ENCODE measurements at regions not wholly inside any gene's neighbourhood (a gene's known extent, or its start where the extent isn't known, plus 50 kb on each side); places are given as distances from the start of the nearest gene placed in this dataset.

GRCh38 chr6:114739656-114740055 lies 396.8 kb upstream of the HS3ST5 start:
- no peaks in the 10 kb centered on the region for H3K36me3 Mint-ChIP-seq (ENCODE audit: insufficient read depth in 2 of 2)
- no peaks in the 10 kb centered on the region for H3K27me3 Mint-ChIP-seq (ENCODE audit: low read depth)
- H3K27ac Mint-ChIP-seq, result no peak overlapping the region
- DNase-seq, result no peak
- H3K9me3 Mint-ChIP-seq, result peaks cover 1 to 6% of the 10 kb centered on the region in 2 donors
- no peaks in the 10 kb centered on the region for H3K4me1 Mint-ChIP-seq (ENCODE audit: low read depth)
- no peak overlapping the region for H3K4me3 Mint-ChIP-seq
- ATAC-seq (replicated peaks in 1 of 2), result no peak

GRCh38 chr6:114735025-114735735 lies 392.4 kb upstream of the HS3ST5 start:
- DNase-seq, result no peak
- Mint-ChIP-seq H3K27ac (no peak overlapping the region), H3K4me1 (ENCODE audit: low read depth) (no peaks in the 10 kb centered on the region), H3K9me3 (peaks cover 0 to 6% of the 10 kb centered on the region in 2 donors), H3K36me3 (ENCODE audit: insufficient read depth in 2 of 2) (no peaks in the 10 kb centered on the region), H3K27me3 (ENCODE audit: low read depth) (no peaks in the 10 kb centered on the region), H3K4me3 (no peak overlapping the region)
- no peak for ATAC-seq (replicated peaks in 1 of 2)

GRCh38 chr6:114733596-114733995 lies 390.8 kb upstream of the HS3ST5 start:
- peaks cover 0 to 6% of the 10 kb centered on the region in 2 donors for H3K9me3 Mint-ChIP-seq
- ATAC-seq (replicated peaks in 1 of 2), result no peak
- DNase-seq, result no peak
- no peaks in the 10 kb centered on the region for H3K4me1 Mint-ChIP-seq (ENCODE audit: low read depth)
- H3K27ac Mint-ChIP-seq, result no peak overlapping the region
- H3K36me3 Mint-ChIP-seq (ENCODE audit: insufficient read depth in 2 of 2), result no peaks in the 10 kb centered on the region
- H3K4me3 Mint-ChIP-seq, result no peak overlapping the region
- H3K27me3 Mint-ChIP-seq (ENCODE audit: low read depth), result no peaks in the 10 kb centered on the region

GRCh38 chr6:114718716-114719270 lies 376.0 kb upstream of the HS3ST5 start:
- H3K4me1 Mint-ChIP-seq (ENCODE audit: low read depth), result no peaks in the 10 kb centered on the region
- H3K36me3 Mint-ChIP-seq (ENCODE audit: insufficient read depth in 2 of 2), result no peaks in the 10 kb centered on the region
- DNase-seq, result no peak
- no peaks in the 10 kb centered on the region for H3K27me3 Mint-ChIP-seq (ENCODE audit: low read depth)
- peaks cover 2 to 6% of the 10 kb centered on the region in 2 donors for H3K9me3 Mint-ChIP-seq
- no peak overlapping the region for H3K27ac Mint-ChIP-seq
- ATAC-seq (replicated peaks in 1 of 2), result no peak
- H3K4me3 Mint-ChIP-seq, result no peak overlapping the region

GRCh38 chr6:114718186-114718585 lies 375.4 kb upstream of the HS3ST5 start:
- no peak overlapping the region for H3K27ac Mint-ChIP-seq
- H3K4me1 Mint-ChIP-seq (ENCODE audit: low read depth), result no peaks in the 10 kb centered on the region
- DNase-seq (no peak), ATAC-seq (replicated peaks in 1 of 2) (no peak)
- no peaks in the 10 kb centered on the region for H3K27me3 Mint-ChIP-seq (ENCODE audit: low read depth)
- H3K9me3 Mint-ChIP-seq, result peaks cover 2 to 8% of the 10 kb centered on the region in 2 donors
- H3K36me3 Mint-ChIP-seq (ENCODE audit: insufficient read depth in 2 of 2), result no peaks in the 10 kb centered on the region
- H3K4me3 Mint-ChIP-seq, result no peak overlapping the region

GRCh38 chr6:114714836-114715507 lies 372.1 kb upstream of the HS3ST5 start:
- Mint-ChIP-seq H3K4me1 (ENCODE audit: low read depth) (no peaks in the 10 kb centered on the region), H3K27me3 (ENCODE audit: low read depth) (no peaks in the 10 kb centered on the region), H3K9me3 (peaks cover 4 to 8% of the 10 kb centered on the region in 2 donors), H3K36me3 (ENCODE audit: insufficient read depth in 2 of 2) (no peaks in the 10 kb centered on the region), H3K27ac (no peak overlapping the region), H3K4me3 (no peak overlapping the region)
- DNase-seq (no peak), ATAC-seq (replicated peaks in 1 of 2) (no peak)

GRCh38 chr6:114713690-114714089 lies 370.9 kb upstream of the HS3ST5 start:
- ATAC-seq (replicated peaks in 1 of 2) (no peak), DNase-seq (no peak)
- Mint-ChIP-seq H3K27me3 (ENCODE audit: low read depth) (no peaks in the 10 kb centered on the region), H3K4me1 (ENCODE audit: low read depth) (no peaks in the 10 kb centered on the region), H3K4me3 (no peak overlapping the region), H3K27ac (no peak overlapping the region), H3K36me3 (ENCODE audit: insufficient read depth in 2 of 2) (no peaks in the 10 kb centered on the region), H3K9me3 (peaks cover 4 to 8% of the 10 kb centered on the region in 2 donors)

- Mint-ChIP-seq H3K36me3 (ENCODE audit: insufficient read depth in 2 of 2) (no peaks in the 10 kb centered on the region), H3K27ac (no peak overlapping the region), H3K4me3 (no peak overlapping the region), H3K9me3 (peaks cover 3 to 4% of the 10 kb centered on the region in 2 donors), H3K27me3 (ENCODE audit: low read depth) (no peaks in the 10 kb centered on the region), H3K4me1 (ENCODE audit: low read depth) (no peaks in the 10 kb centered on the region)
- DNase-seq, result no peak
- ATAC-seq (replicated peaks in 1 of 2), result no peak
Measured at GRCh38 chr6:114712129-114712662, 369.4 kb upstream of the HS3ST5 start.

GRCh38 chr6:114707081-114707620 lies 364.3 kb upstream of the HS3ST5 start:
- ATAC-seq (replicated peaks in 1 of 2) (no peak), DNase-seq (no peak)
- Mint-ChIP-seq H3K27ac (no peak overlapping the region), H3K4me1 (ENCODE audit: low read depth) (no peaks in the 10 kb centered on the region), H3K4me3 (no peak overlapping the region), H3K27me3 (ENCODE audit: low read depth) (no peaks in the 10 kb centered on the region), H3K9me3 (peaks cover under 1 to 1% of the 10 kb centered on the region in 2 donors), H3K36me3 (ENCODE audit: insufficient read depth in 2 of 2) (no peaks in the 10 kb centered on the region)

GRCh38 chr6:114690625-114691024 lies 347.8 kb upstream of the HS3ST5 start:
- Mint-ChIP-seq H3K4me1 (ENCODE audit: low read depth) (no peaks in the 10 kb centered on the region), H3K36me3 (ENCODE audit: insufficient read depth in 2 of 2) (no peaks in the 10 kb centered on the region), H3K9me3 (peaks cover 3% of the 10 kb centered on the region in 2 donors), H3K27me3 (ENCODE audit: low read depth) (no peaks in the 10 kb centered on the region), H3K4me3 (no peak overlapping the region), H3K27ac (no peak overlapping the region)
- DNase-seq, result no peak
- no peak for ATAC-seq (replicated peaks in 1 of 2)

GRCh38 chr6:114659513-114659912 lies 316.7 kb upstream of the HS3ST5 start:
- DNase-seq, result no peak
- Mint-ChIP-seq H3K27ac (no peak overlapping the region), H3K4me1 (ENCODE audit: low read depth) (no peaks in the 10 kb centered on the region), H3K27me3 (ENCODE audit: low read depth) (no peaks in the 10 kb centered on the region), H3K36me3 (ENCODE audit: insufficient read depth in 2 of 2) (peaks cover 2% of the 10 kb centered on the region in 2 donors), H3K4me3 (no peak overlapping the region), H3K9me3 (peaks cover 10 to 14% of the 10 kb centered on the region in 2 donors)
- ATAC-seq (replicated peaks in 1 of 2), result no peak

GRCh38 chr6:114651611-114652010 lies 308.8 kb upstream of the HS3ST5 start:
- no peaks in the 10 kb centered on the region for H3K27me3 Mint-ChIP-seq (ENCODE audit: low read depth)
- no peaks in the 10 kb centered on the region for H3K36me3 Mint-ChIP-seq (ENCODE audit: insufficient read depth in 2 of 2)
- H3K27ac Mint-ChIP-seq, result no peak overlapping the region
- peaks cover 6% of the 10 kb centered on the region in 2 donors for H3K9me3 Mint-ChIP-seq
- DNase-seq, result no peak
- no peak for ATAC-seq (replicated peaks in 1 of 2)
- H3K4me1 Mint-ChIP-seq (ENCODE audit: low read depth), result no peaks in the 10 kb centered on the region
- H3K4me3 Mint-ChIP-seq, result no peak overlapping the region

GRCh38 chr6:114650891-114651290 lies 308.1 kb upstream of the HS3ST5 start:
- ATAC-seq (replicated peaks in 1 of 2) (no peak), DNase-seq (no peak)
- Mint-ChIP-seq H3K27me3 (ENCODE audit: low read depth) (no peaks in the 10 kb centered on the region), H3K4me3 (no peak overlapping the region), H3K27ac (no peak overlapping the region), H3K4me1 (ENCODE audit: low read depth) (no peaks in the 10 kb centered on the region), H3K36me3 (ENCODE audit: insufficient read depth in 2 of 2) (no peaks in the 10 kb centered on the region), H3K9me3 (peaks cover 7 to 8% of the 10 kb centered on the region in 2 donors)

Data from activated T-cell treated with anti-CD3 and anti-CD28 coated beads, Interleukin-2, amount 50 U/mL, for 72 hours (primary cell).